ENCODE measurements at regions not wholly inside any gene's neighbourhood (a gene's known extent, or its start where the extent isn't known, plus 50 kb on each side); places are given as distances from the start of the nearest gene placed in this dataset.
"Not testable (repeated sequence)": the region's sequence is repeated elsewhere in the genome, so short reads cannot be mapped to it uniquely, and the experiment has no call there.

GRCh38 chr2:36235882-36236281, 119.7 kb upstream of the CRIM1 start:
- no peak for DNase-seq (ENCODE audit: low spot score)

- no peak for DNase-seq (ENCODE audit: low spot score)
Measured at GRCh38 chr2:36235426-36235825, 120.2 kb upstream of the CRIM1 start.

GRCh38 chr2:36223259-36223658, 132.3 kb upstream of the CRIM1 start:
- no peak for DNase-seq (ENCODE audit: low spot score)

- no peak for DNase-seq (ENCODE audit: low spot score)
Measured at GRCh38 chr2:36222485-36222884, 133.1 kb upstream of the CRIM1 start.

- DNase-seq (ENCODE audit: low spot score) = no peak
Measured at GRCh38 chr2:36214691-36215090, 140.9 kb upstream of the CRIM1 start.

GRCh38 chr2:36203366-36203765, 152.2 kb upstream of the CRIM1 start:
- no peak for DNase-seq (ENCODE audit: low spot score)

- no peak for DNase-seq (ENCODE audit: low spot score)
Measured at GRCh38 chr2:36197181-36197971, 158.2 kb upstream of the CRIM1 start.

GRCh38 chr2:36193680-36194079, 161.9 kb upstream of the CRIM1 start:
- no peak for DNase-seq (ENCODE audit: low spot score)

- no peak for DNase-seq (ENCODE audit: low spot score)
Measured at GRCh38 chr2:36192983-36193382, 162.6 kb upstream of the CRIM1 start.

GRCh38 chr2:36190097-36190496, 165.5 kb upstream of the CRIM1 start:
- no peak for DNase-seq (ENCODE audit: low spot score)

- DNase-seq (ENCODE audit: low spot score) = no peak
Measured at GRCh38 chr2:36185624-36186023, 170.0 kb upstream of the CRIM1 start.

GRCh38 chr2:36184848-36185247, 170.7 kb upstream of the CRIM1 start:
- DNase-seq (ENCODE audit: low spot score) = no peak

GRCh38 chr2:36180789-36181482, 174.6 kb upstream of the CRIM1 start:
- not testable (repeated sequence) for DNase-seq (ENCODE audit: low spot score)

GRCh38 chr2:36180293-36180692, 175.3 kb upstream of the CRIM1 start:
- not testable (repeated sequence) for DNase-seq (ENCODE audit: low spot score)

- not testable (repeated sequence) for DNase-seq (ENCODE audit: low spot score)
Measured at GRCh38 chr2:36179668-36180269, 175.8 kb upstream of the CRIM1 start.

GRCh38 chr2:36178384-36178783, 177.2 kb upstream of the CRIM1 start:
- DNase-seq (ENCODE audit: low spot score) = no peak

- no peak for DNase-seq (ENCODE audit: low spot score)
Measured at GRCh38 chr2:36177282-36177681, 178.3 kb upstream of the CRIM1 start.

GRCh38 chr2:36174920-36175319, 180.7 kb upstream of the CRIM1 start:
- no peak for DNase-seq (ENCODE audit: low spot score)

GRCh38 chr2:36173760-36174404, 181.7 kb upstream of the CRIM1 start:
- DNase-seq (ENCODE audit: low spot score) = no peak

GRCh38 chr2:36172824-36173223, 182.8 kb upstream of the CRIM1 start:
- no peak for DNase-seq (ENCODE audit: low spot score)

GRCh38 chr2:36170805-36171204, 184.8 kb upstream of the CRIM1 start:
- no peak for DNase-seq (ENCODE audit: low spot score)

- no peak for DNase-seq (ENCODE audit: low spot score)
Measured at GRCh38 chr2:36169843-36170242, 185.7 kb upstream of the CRIM1 start.

All from mesenteric fat pad (tissue), 1 donor.